ENCODE measurements at regions not wholly inside any gene's neighbourhood (a gene's known extent, or its start where the extent isn't known, plus 50 kb on each side); places are given as distances from the start of the nearest gene placed in this dataset.

GRCh38 chr6:126657561-126658175 is 317.8 kb downstream of the CENPW start:
- H3K4me2 ChIP-seq, result no peak overlapping the region

GRCh38 chr6:126660376-126660775 is 320.5 kb downstream of the CENPW start:
- no peaks in the 10 kb centered on the region for H4K20me1 ChIP-seq (ENCODE audit: low read depth)
- no peaks in the 10 kb centered on the region for H3K27me3 Mint-ChIP-seq (ENCODE audit: insufficient read depth, low read depth)
- no peaks in the 10 kb centered on the region for H3K79me2 ChIP-seq (ENCODE audit: low read depth)
- H3K4me1 ChIP-seq, result no peaks in the 10 kb centered on the region
- H3F3A ChIP-seq (ENCODE audit: low read depth), result no peaks in the 10 kb centered on the region
- no peak overlapping the region for H3K4me3 Mint-ChIP-seq
- peaks cover 12% of the 10 kb centered on the region for H3K9me3 Mint-ChIP-seq
- H3K4me2 ChIP-seq, result no peak overlapping the region
- no peak overlapping the region for H3K27ac ChIP-seq
- H3K36me3 ChIP-seq, result no peaks in the 10 kb centered on the region
- no peak overlapping the region for H3K9ac ChIP-seq
- H3K27ac Mint-ChIP-seq, result no peak overlapping the region
- H3K4me1 Mint-ChIP-seq, result no peaks in the 10 kb centered on the region
- no peak overlapping the region for H3K4me3 ChIP-seq
- peaks cover 7% of the 10 kb centered on the region for H3K9me3 ChIP-seq (ENCODE audit: low read depth)
- peaks cover 2% of the 10 kb centered on the region for H3K36me3 Mint-ChIP-seq
- no peak overlapping the region for H2AFZ ChIP-seq (replicated peaks)
- no peak for DNase-seq (ENCODE audit: low spot score)
- no peaks in the 10 kb centered on the region for H3K27me3 ChIP-seq
- no peak for TF ChIP-seq CTCF (IDR thresholded peaks at IDR 0.05)
- TF ChIP-seq EZH2phosphoT487 (IDR thresholded peaks at IDR 0.05), result no peak
- TF ChIP-seq EZH2 (IDR thresholded peaks at IDR 0.05), result no peak

More at GRCh38 chr6:126657561-126658175, 317.8 kb downstream of the CENPW start:
- H3K27ac Mint-ChIP-seq, result no peak overlapping the region
- Histone ChIP-seq H2AFZ (replicated peaks) (peak overlapping the region; percentile 43), H3K27ac (no peak overlapping the region), H4K20me1 (ENCODE audit: low read depth) (no peaks in the 10 kb centered on the region), H3K79me2 (ENCODE audit: low read depth) (no peaks in the 10 kb centered on the region), H3K4me3 (no peak overlapping the region), H3K36me3 (no peaks in the 10 kb centered on the region), H3K27me3 (no peaks in the 10 kb centered on the region), H3K4me1 (no peaks in the 10 kb centered on the region), H3F3A (ENCODE audit: low read depth) (no peaks in the 10 kb centered on the region), H3K9ac (no peak overlapping the region), H3K9me3 (ENCODE audit: low read depth) (peaks cover 8% of the 10 kb centered on the region)
- peaks cover 29% of the 10 kb centered on the region for H3K9me3 Mint-ChIP-seq
- no peak overlapping the region for H3K4me3 Mint-ChIP-seq
- peak; percentile 33 for DNase-seq (ENCODE audit: low spot score)
- peaks cover 2% of the 10 kb centered on the region for H3K27me3 Mint-ChIP-seq (ENCODE audit: insufficient read depth, low read depth)
- H3K4me1 Mint-ChIP-seq, result no peaks in the 10 kb centered on the region
- H3K36me3 Mint-ChIP-seq, result peaks cover 4% of the 10 kb centered on the region
- peak; percentile 61 for TF ChIP-seq CTCF (IDR thresholded peaks at IDR 0.05)
- no peak for TF ChIP-seq EZH2 (IDR thresholded peaks at IDR 0.05)

GRCh38 chr6:126661646-126662045 is 321.7 kb downstream of the CENPW start:
- Histone ChIP-seq H3F3A (ENCODE audit: low read depth) (no peaks in the 10 kb centered on the region), H3K27ac (no peak overlapping the region), H3K9ac (no peak overlapping the region), H2AFZ (replicated peaks) (no peak overlapping the region), H3K9me3 (ENCODE audit: low read depth) (no peaks in the 10 kb centered on the region), H3K79me2 (ENCODE audit: low read depth) (no peaks in the 10 kb centered on the region), H3K4me3 (no peak overlapping the region), H3K4me1 (no peaks in the 10 kb centered on the region), H3K27me3 (no peaks in the 10 kb centered on the region), H3K4me2 (no peak overlapping the region), H3K36me3 (no peaks in the 10 kb centered on the region), H4K20me1 (ENCODE audit: low read depth) (no peaks in the 10 kb centered on the region)
- H3K4me3 Mint-ChIP-seq, result no peak overlapping the region
- no peaks in the 10 kb centered on the region for H3K27me3 Mint-ChIP-seq (ENCODE audit: insufficient read depth, low read depth)
- DNase-seq (ENCODE audit: low spot score), result no peak
- H3K4me1 Mint-ChIP-seq, result no peaks in the 10 kb centered on the region
- H3K36me3 Mint-ChIP-seq, result no peaks in the 10 kb centered on the region
- TF ChIP-seq EZH2phosphoT487 (IDR thresholded peaks at IDR 0.05) (no peak), CTCF (IDR thresholded peaks at IDR 0.05) (no peak), EZH2 (IDR thresholded peaks at IDR 0.05) (no peak)
- no peak overlapping the region for H3K27ac Mint-ChIP-seq
- peaks cover 2% of the 10 kb centered on the region for H3K9me3 Mint-ChIP-seq

Measured in neural progenitor cell (in vitro differentiated cells).